SKM-1 treated with dmso at 0.1 percent for 144 hours (cell line): ENCODE measurements at regions not wholly inside any gene's neighbourhood (a gene's known extent, or its start where the extent isn't known, plus 50 kb on each side); places are given as distances from the start of the nearest gene placed in this dataset.
"Not testable (repeated sequence)": the region's sequence is repeated elsewhere in the genome, so short reads cannot be mapped to it uniquely, and the experiment has no call there.

Source experiments
- DNase-seq: peaks from one replicate; lab custom pipeline; 2025; ENCODE audit not compliant: unreplicated experiment; lab: John Stamatoyannopoulos, UW

- DNase-seq = not testable (repeated sequence)
Measured at GRCh38 chr14:105600195-105600938, 74.0 kb downstream of the TMEM121 start.

- DNase-seq = no peak
Measured at GRCh38 chr14:105600939-105601359, 74.6 kb downstream of the TMEM121 start.

- DNase-seq = no peak
Measured at GRCh38 chr14:105601360-105602242, 75.2 kb downstream of the TMEM121 start.

- DNase-seq = no peak
Measured at GRCh38 chr14:105602243-105602750, 75.9 kb downstream of the TMEM121 start.

GRCh38 chr14:105602799-105603793 is 76.7 kb downstream of the TMEM121 start:
- no peak for DNase-seq

- DNase-seq = not testable (repeated sequence)
Measured at GRCh38 chr14:105604531-105605463, 78.4 kb downstream of the TMEM121 start.

GRCh38 chr14:105605464-105606304 is 79.3 kb downstream of the TMEM121 start:
- no peak for DNase-seq

- not testable (repeated sequence) for DNase-seq
Measured at GRCh38 chr14:105606305-105606975, 80.1 kb downstream of the TMEM121 start.

GRCh38 chr14:105607025-105607424 is 80.6 kb downstream of the TMEM121 start:
- not testable (repeated sequence) for DNase-seq

GRCh38 chr14:105614987-105615386 is 88.6 kb downstream of the TMEM121 start:
- not testable (repeated sequence) for DNase-seq

- DNase-seq = not testable (repeated sequence)
Measured at GRCh38 chr14:105615986-105616801, 89.8 kb downstream of the TMEM121 start.

- DNase-seq = no peak
Measured at GRCh38 chr14:105616802-105617192, 90.4 kb downstream of the TMEM121 start.

- no peak for DNase-seq
Measured at GRCh38 chr14:105617201-105617777, 90.9 kb downstream of the TMEM121 start.

GRCh38 chr14:105617805-105618204 is 91.4 kb downstream of the TMEM121 start:
- DNase-seq = not testable (repeated sequence)

- DNase-seq = not testable (repeated sequence)
Measured at GRCh38 chr14:105619324-105619723, 92.9 kb downstream of the TMEM121 start.

- DNase-seq = not testable (repeated sequence)
Measured at GRCh38 chr14:105620178-105620864, 93.9 kb downstream of the TMEM121 start.
